ENCODE measurements at regions not wholly inside any gene's neighbourhood (a gene's known extent, or its start where the extent isn't known, plus 50 kb on each side); places are given as distances from the start of the nearest gene placed in this dataset.

DNA sequence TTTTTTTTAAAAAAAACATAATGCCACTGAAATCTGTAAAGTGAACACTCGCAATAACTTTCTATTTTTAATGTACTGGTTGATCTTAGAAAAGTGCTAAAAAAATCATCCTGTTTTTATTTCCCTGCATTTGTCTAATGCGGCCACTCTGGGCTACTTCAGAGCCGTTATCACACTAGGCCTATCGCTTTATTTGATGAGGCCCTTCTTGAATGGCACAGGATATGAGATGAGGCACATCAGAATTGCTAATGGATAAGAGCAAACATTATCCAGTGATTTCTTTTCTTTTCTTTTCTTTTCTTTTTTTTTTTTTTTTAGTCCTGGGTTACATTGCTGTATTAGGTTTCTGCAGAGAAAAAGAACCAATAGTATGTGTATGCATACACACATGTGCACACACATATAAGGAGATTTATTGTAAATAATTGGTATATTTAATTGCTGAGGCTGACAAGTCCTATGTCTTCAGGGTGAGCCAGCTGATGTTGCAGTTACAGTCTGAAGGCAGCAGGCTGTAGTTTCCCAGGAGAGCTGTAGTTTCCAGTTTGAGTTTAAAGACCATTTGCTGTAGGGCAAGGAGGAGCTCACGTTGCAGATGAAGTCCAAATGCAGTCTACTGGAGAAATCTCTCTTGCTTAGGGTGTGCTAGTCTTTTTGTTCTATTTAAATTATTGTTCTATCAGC, 391.7 kb downstream of the MED10 start:
- WGBS, 4 donors: 82 to 90% (median 88%) methylated on average over 5 of the region's 5 CpGs
- DNase-seq: no peak

DNA sequence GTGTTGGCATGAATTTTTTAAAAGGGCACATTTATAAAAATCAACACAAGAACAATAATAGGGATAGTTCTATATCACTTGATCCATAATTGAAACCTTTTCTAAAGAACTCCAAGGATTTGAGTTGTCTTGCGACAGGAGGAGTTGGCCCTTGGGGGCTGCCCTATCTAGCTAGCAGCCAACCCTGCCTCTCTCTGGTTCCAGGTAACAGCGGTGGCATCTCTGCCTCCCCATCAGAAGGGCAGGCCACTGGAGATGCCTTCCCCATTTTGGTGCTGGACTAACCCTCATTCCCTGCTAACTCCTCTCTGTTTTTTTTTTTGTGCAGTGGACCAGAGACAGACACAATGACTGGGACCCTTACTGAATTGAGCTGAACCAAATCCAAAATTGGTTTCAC, 393.0 kb downstream of the MED10 start:
- DNase-seq: no peak
- WGBS, 4 donors: 92 to 97% (median 94%) methylated on average over 2 of the region's 2 CpGs
- no peak overlapping the region for H3K4me3 ChIP-seq

More for the DNA sequence above, 391.7 kb downstream of the MED10 start:
- Histone ChIP-seq H3K4me1 (replicated peaks in 1 of 2) (no peaks in the 10 kb centered on the region), H3K27me3 (no peaks in the 10 kb centered on the region), H3K36me3 (replicated peaks in 1 of 2) (no peaks in the 10 kb centered on the region), H3K27ac (no peak overlapping the region), H3K9me3 (replicated peaks in 1 of 3) (no peaks in the 10 kb centered on the region), H3K4me3 (no peak overlapping the region)
- TF ChIP-seq POLR2A (IDR thresholded peaks at IDR 0.05): no peak
- TF ChIP-seq, protein P1, sequence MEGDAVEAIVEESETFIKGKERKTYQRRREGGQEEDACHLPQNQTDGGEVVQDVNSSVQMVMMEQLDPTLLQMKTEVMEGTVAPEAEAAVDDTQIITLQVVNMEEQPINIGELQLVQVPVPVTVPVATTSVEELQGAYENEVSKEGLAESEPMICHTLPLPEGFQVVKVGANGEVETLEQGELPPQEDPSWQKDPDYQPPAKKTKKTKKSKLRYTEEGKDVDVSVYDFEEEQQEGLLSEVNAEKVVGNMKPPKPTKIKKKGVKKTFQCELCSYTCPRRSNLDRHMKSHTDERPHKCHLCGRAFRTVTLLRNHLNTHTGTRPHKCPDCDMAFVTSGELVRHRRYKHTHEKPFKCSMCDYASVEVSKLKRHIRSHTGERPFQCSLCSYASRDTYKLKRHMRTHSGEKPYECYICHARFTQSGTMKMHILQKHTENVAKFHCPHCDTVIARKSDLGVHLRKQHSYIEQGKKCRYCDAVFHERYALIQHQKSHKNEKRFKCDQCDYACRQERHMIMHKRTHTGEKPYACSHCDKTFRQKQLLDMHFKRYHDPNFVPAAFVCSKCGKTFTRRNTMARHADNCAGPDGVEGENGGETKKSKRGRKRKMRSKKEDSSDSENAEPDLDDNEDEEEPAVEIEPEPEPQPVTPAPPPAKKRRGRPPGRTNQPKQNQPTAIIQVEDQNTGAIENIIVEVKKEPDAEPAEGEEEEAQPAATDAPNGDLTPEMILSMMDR (IDR thresholded peaks at IDR 0.05): no peak
- intact Hi-C loops (cut with DNase I): no loop called here

DNA sequence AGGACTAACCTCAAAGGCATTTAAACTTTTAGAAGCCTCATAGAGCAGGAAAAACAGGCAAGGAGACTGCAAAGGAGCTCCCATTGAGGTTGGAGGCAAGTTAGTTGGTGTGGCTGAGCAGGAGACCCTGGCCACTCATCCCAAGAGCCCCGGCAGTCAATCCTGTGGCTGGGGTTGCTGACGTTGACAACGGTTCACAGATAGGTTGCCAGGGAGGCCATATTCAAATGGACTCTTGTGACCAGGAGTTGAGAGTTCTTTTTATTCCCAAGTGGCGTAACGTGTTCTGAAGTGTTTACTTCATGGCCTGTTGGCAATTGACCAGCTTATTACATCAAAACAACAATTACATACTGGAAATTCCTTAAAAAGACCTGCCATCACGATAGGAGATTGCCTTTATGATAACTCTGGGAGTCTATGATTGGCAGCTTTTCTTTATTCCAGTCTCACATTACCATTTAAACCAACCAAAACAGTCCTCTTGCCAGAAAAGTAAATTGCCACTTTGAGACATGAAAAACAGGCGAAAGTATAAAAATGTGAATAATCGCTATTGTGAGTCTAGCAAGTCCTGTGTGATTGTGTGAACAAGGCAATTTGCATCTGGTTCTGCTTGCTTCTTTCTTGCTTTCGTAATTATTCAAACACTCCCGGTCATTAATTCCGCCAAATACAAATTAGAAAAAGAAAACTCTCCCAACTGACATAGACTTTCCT, 394.9 kb downstream of the MED10 start:
- H3K36me3 ChIP-seq (replicated peaks in 1 of 2): no peaks in the 10 kb centered on the region
- no peak overlapping the region for H3K27ac ChIP-seq
- no peaks in the 10 kb centered on the region for H3K4me1 ChIP-seq (replicated peaks in 1 of 2)
- intact Hi-C loops (cut with DNase I): no loop called here
- no peak for TF ChIP-seq POLR2A (IDR thresholded peaks at IDR 0.05)
- TF ChIP-seq, protein P1 (IDR thresholded peaks at IDR 0.05): no peak
- no peaks in the 10 kb centered on the region for H3K9me3 ChIP-seq (replicated peaks in 1 of 3)
- H3K4me3 ChIP-seq: no peak overlapping the region
- WGBS, 4 donors: 89 to 90% (median 90%) methylated on average over 11 of the region's 11 CpGs
- no peak for DNase-seq
- no peaks in the 10 kb centered on the region for H3K27me3 ChIP-seq

More for the DNA sequence above, 393.0 kb downstream of the MED10 start:
- no peaks in the 10 kb centered on the region for H3K4me1 ChIP-seq (replicated peaks in 1 of 2)
- intact Hi-C loops (cut with DNase I): no loop called here
- H3K36me3 ChIP-seq (replicated peaks in 1 of 2): no peaks in the 10 kb centered on the region
- no peak overlapping the region for H3K27ac ChIP-seq
- no peaks in the 10 kb centered on the region for H3K9me3 ChIP-seq (replicated peaks in 1 of 3)
- no peaks in the 10 kb centered on the region for H3K27me3 ChIP-seq
- TF ChIP-seq, protein P1 (IDR thresholded peaks at IDR 0.05): no peak
- TF ChIP-seq POLR2A (IDR thresholded peaks at IDR 0.05): no peak

DNA sequence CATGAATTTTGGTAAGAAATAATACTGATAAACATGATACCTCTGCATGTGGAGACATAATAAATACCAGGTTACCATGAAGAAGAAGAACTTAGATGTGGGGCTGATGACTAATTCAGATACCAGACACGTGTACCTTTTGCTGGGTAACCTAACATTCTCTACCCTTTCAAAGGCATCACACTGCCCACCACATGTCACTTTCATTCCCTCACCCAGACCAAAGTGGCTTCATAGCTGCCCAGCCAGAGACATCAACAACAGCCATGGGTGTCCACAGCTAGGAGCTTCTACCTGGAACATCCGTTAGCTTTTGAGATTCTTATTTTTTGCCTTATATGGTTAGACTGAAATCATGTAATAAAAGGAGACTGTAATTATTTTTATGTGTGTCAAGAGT, 396.8 kb downstream of the MED10 start:
- Histone ChIP-seq H3K27me3 (no peaks in the 10 kb centered on the region), H3K9me3 (replicated peaks in 1 of 3) (no peaks in the 10 kb centered on the region), H3K4me1 (replicated peaks in 1 of 2) (no peaks in the 10 kb centered on the region), H3K36me3 (replicated peaks in 1 of 2) (no peaks in the 10 kb centered on the region), H3K4me3 (no peak overlapping the region), H3K27ac (no peak overlapping the region)
- DNase-seq: no peak
- TF ChIP-seq, protein P1 (IDR thresholded peaks at IDR 0.05): no peak
- TF ChIP-seq POLR2A (IDR thresholded peaks at IDR 0.05): no peak
- WGBS, 4 donors: 63 to 90% (median 85%) methylated on average over 2 of the region's 2 CpGs
- intact Hi-C loops (cut with DNase I): no loop called here

Data from adrenal gland (tissue), 9 donors.